ENCODE measurements at regions not wholly inside any gene's neighbourhood (a gene's known extent, or its start where the extent isn't known, plus 50 kb on each side); places are given as distances from the start of the nearest gene placed in this dataset.

DNA sequence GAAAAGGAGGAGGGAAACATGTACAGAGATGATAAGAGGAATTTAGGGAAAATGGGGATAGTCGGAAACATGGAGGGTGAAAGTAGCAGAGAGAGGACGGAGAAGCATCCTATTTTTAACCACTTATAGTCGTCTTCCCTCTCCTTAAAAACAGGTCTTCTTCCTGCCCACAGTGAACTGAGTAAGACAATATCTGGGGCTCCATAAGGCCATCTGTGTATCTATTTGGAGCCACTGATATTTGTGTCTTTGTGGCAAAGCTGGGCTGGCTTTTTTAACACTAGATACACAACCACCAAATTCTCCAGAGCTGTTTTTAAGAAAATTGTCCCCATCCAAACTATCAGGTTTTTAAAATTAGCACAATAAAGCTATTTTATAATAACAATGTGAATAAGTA lies 109.5 kb upstream of the RAP1B start:
- Histone ChIP-seq H3K9me3 (ENCODE audit: severe bottlenecking) (no peaks in the 10 kb centered on the region), H3K27me3 (ENCODE audit: insufficient read depth, poor library complexity, severe bottlenecking) (no peaks in the 10 kb centered on the region), H3K27ac (ENCODE audit: poor library complexity, severe bottlenecking) (no peak overlapping the region), H3K4me3 (ENCODE audit: severe bottlenecking) (no peak overlapping the region), H3K4me1 (ENCODE audit: insufficient read depth, poor library complexity, severe bottlenecking) (no peaks in the 10 kb centered on the region), H3K36me3 (ENCODE audit: low read depth) (no peaks in the 10 kb centered on the region)
- TF ChIP-seq, protein P1, sequence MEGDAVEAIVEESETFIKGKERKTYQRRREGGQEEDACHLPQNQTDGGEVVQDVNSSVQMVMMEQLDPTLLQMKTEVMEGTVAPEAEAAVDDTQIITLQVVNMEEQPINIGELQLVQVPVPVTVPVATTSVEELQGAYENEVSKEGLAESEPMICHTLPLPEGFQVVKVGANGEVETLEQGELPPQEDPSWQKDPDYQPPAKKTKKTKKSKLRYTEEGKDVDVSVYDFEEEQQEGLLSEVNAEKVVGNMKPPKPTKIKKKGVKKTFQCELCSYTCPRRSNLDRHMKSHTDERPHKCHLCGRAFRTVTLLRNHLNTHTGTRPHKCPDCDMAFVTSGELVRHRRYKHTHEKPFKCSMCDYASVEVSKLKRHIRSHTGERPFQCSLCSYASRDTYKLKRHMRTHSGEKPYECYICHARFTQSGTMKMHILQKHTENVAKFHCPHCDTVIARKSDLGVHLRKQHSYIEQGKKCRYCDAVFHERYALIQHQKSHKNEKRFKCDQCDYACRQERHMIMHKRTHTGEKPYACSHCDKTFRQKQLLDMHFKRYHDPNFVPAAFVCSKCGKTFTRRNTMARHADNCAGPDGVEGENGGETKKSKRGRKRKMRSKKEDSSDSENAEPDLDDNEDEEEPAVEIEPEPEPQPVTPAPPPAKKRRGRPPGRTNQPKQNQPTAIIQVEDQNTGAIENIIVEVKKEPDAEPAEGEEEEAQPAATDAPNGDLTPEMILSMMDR (IDR thresholded peaks at IDR 0.05; ENCODE audit: poor library complexity, severe bottlenecking): no peak
- ATAC-seq (ENCODE audit: low read depth) (no peak), DNase-seq (ENCODE audit: low spot score) (no peak)

DNA sequence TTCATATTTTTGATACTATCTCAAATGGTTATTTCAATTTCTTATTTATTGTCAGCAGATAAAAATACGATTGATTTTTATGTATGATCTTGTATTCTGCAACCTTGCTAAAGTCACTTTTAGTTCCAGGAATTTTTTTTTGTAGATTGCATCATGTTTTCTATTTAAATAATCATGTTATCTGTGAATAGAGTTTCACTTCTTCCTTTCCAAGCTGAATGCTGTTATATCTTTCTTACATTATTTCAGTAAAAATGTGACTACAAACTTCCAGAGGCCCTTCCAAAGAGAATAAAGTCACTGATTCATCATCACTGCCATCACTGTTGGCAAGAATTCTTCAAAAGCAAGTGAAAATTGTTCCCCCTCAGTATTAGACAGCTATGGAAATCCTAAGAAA lies 104.7 kb upstream of the RAP1B start:
- no peak overlapping the region for H3K4me3 ChIP-seq (ENCODE audit: severe bottlenecking)
- no peak overlapping the region for H3K27ac ChIP-seq (ENCODE audit: poor library complexity, severe bottlenecking)
- H3K36me3 ChIP-seq (ENCODE audit: low read depth): no peaks in the 10 kb centered on the region
- H3K9me3 ChIP-seq (ENCODE audit: severe bottlenecking): no peaks in the 10 kb centered on the region
- TF ChIP-seq, protein P1 (IDR thresholded peaks at IDR 0.05; ENCODE audit: poor library complexity, severe bottlenecking): no peak
- ATAC-seq (ENCODE audit: low read depth) (no peak), DNase-seq (ENCODE audit: low spot score) (no peak)
- H3K4me1 ChIP-seq (ENCODE audit: insufficient read depth, poor library complexity, severe bottlenecking): peaks cover 9% of the 10 kb centered on the region
- H3K27me3 ChIP-seq (ENCODE audit: insufficient read depth, poor library complexity, severe bottlenecking): no peaks in the 10 kb centered on the region

DNA sequence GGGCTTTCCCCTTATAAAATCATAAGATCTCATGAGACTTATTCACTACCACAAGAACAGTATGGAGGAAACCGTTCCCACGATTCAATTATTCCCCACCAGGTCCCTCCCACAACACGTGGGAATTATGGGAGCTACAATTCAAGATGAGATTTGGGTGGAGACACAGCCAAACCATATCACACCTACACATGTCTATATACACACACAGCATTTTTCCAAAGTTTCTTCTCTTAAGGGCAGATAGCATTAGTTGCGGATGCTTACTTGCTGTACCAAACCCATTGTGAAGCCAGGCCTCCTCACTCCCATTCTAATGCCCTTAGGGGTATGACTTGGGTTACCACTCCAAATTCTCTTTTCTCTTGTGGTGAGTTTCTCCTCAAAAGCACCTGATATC lies 104.1 kb upstream of the RAP1B start:
- Histone ChIP-seq H3K9me3 (ENCODE audit: severe bottlenecking) (no peaks in the 10 kb centered on the region), H3K36me3 (ENCODE audit: low read depth) (no peaks in the 10 kb centered on the region), H3K27ac (ENCODE audit: poor library complexity, severe bottlenecking) (no peak overlapping the region), H3K27me3 (ENCODE audit: insufficient read depth, poor library complexity, severe bottlenecking) (no peaks in the 10 kb centered on the region), H3K4me3 (ENCODE audit: severe bottlenecking) (no peak overlapping the region), H3K4me1 (ENCODE audit: insufficient read depth, poor library complexity, severe bottlenecking) (peaks cover 9% of the 10 kb centered on the region)
- ATAC-seq (ENCODE audit: low read depth) (no peak), DNase-seq (ENCODE audit: low spot score) (no peak)
- TF ChIP-seq, protein P1 (IDR thresholded peaks at IDR 0.05; ENCODE audit: poor library complexity, severe bottlenecking): no peak

DNA sequence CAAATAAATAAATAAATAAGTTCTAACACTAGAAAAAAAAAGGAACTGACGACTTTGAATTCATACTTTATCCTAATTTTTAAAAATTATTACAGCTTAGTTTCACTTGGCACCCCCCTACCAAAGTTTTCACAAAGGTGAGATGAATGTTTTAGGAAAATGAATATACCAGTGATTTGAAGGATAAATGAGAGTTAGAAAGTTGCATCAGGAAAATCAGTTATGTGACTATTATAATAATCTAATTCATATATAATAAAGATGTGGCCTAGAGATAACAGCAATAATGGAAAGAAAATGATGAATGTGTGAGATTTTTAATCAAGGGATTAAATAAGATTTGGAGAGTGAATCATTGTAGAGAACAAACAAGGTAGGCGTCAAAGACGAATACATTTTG lies 103.0 kb upstream of the RAP1B start:
- Histone ChIP-seq H3K27me3 (ENCODE audit: insufficient read depth, poor library complexity, severe bottlenecking) (no peaks in the 10 kb centered on the region), H3K9me3 (ENCODE audit: severe bottlenecking) (no peaks in the 10 kb centered on the region), H3K36me3 (ENCODE audit: low read depth) (no peaks in the 10 kb centered on the region), H3K4me1 (ENCODE audit: insufficient read depth, poor library complexity, severe bottlenecking) (peaks cover 9% of the 10 kb centered on the region), H3K4me3 (ENCODE audit: severe bottlenecking) (no peak overlapping the region), H3K27ac (ENCODE audit: poor library complexity, severe bottlenecking) (no peak overlapping the region)
- ATAC-seq (ENCODE audit: low read depth): no peak
- TF ChIP-seq, protein P1 (IDR thresholded peaks at IDR 0.05; ENCODE audit: poor library complexity, severe bottlenecking): no peak
- no peak for DNase-seq (ENCODE audit: low spot score)

- no peak for DNase-seq (ENCODE audit: low spot score)
Observed at GRCh38 chr12:68508576-68508975, 102.1 kb upstream of the RAP1B start.

More at GRCh38 chr12:68508576-68508975, 102.1 kb upstream of the RAP1B start:
- H3K4me3 ChIP-seq (ENCODE audit: severe bottlenecking): no peak overlapping the region
- no peaks in the 10 kb centered on the region for H3K27me3 ChIP-seq (ENCODE audit: insufficient read depth, poor library complexity, severe bottlenecking)
- TF ChIP-seq, protein P1 (IDR thresholded peaks at IDR 0.05; ENCODE audit: poor library complexity, severe bottlenecking): no peak
- peaks cover 9% of the 10 kb centered on the region for H3K4me1 ChIP-seq (ENCODE audit: insufficient read depth, poor library complexity, severe bottlenecking)
- H3K36me3 ChIP-seq (ENCODE audit: low read depth): no peaks in the 10 kb centered on the region
- no peak overlapping the region for H3K27ac ChIP-seq (ENCODE audit: poor library complexity, severe bottlenecking)
- ATAC-seq (ENCODE audit: low read depth): no peak
- no peaks in the 10 kb centered on the region for H3K9me3 ChIP-seq (ENCODE audit: severe bottlenecking)

All from RWPE2 (cell line).